GM21360 (cell line): ENCODE measurements at regions not wholly inside any gene's neighbourhood (a gene's known extent, or its start where the extent isn't known, plus 50 kb on each side); places are given as distances from the start of the nearest gene placed in this dataset.

Source experiments
- ATAC-seq: cut with Tn5 transposase; IDR thresholded peaks from one replicate; pipeline ENCODE4 v1.9.1; 2021; ENCODE audit warnings: mild to moderate bottlenecking, moderate library complexity; ENCODE audit not compliant: unreplicated experiment

DNA sequence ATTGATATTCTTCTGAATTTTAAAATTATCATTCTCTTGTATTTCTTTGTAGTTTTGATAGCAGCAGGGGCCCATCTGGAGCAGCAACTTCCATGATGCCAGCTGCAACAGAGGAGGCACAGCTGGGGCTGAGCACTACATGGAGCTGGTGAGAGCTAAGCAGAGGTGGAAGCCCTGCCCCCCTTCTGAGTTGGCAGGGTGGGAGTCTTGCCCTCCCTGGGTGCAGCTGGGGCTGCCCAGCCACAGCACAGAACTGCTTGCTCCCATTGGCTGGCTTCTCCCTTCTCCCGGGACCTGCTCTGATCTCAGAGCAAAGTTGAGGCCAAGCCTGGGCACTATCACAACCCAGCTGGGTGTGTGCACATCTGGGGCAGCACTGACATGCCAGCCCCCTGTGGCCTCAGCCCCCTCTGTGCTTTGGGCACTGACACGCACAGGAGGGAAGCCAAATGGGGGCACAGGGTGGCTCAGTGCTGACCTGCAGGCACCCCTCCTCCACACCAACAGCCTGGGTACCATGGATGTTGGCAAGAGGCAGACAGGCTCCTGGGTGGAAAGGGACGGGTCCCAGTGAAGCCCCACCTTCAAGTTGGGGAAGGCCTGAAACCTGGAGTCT, 69.1 kb upstream of the EYA4 start:
- ATAC-seq, result no peak

DNA sequence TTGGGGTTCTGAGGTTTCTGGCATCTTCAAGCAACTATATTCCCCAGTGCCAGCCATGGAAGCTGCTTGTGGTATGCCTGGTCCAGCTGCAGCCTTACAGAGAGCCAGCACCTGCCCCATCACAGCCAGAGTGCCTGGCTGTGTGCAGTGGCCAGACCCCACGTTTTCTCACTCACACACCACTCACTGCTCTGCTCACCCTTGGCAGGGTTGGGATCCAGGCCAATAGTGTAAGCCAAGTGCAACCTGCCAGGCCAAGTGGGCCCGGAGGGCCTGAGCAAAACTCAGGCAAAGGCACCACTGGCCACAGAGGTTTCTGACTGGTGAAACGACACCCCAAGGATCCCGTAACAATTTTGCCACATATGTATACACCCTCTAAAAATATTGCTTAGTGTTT, 67.9 kb upstream of the EYA4 start:
- ATAC-seq, result no peak

DNA sequence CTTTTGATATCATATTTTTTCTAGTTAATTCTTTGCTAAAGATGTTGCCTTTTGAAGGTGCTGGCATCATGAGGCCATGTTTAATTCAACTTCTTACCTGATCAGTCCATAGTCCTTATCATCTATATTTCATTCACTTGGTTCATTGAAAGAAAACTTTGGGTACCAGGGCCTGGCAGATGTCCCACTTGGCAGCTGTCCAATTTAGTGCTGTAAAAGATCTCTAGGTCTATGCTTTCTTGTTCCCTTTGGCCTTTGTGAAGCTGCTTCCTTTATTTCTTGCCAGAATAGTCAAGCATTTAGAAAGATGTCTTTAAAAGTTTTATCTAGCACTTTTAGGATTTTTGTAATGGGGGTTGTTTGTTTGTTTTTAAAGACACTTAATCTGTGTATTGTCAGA, 61.7 kb upstream of the EYA4 start:
- no peak for ATAC-seq

DNA sequence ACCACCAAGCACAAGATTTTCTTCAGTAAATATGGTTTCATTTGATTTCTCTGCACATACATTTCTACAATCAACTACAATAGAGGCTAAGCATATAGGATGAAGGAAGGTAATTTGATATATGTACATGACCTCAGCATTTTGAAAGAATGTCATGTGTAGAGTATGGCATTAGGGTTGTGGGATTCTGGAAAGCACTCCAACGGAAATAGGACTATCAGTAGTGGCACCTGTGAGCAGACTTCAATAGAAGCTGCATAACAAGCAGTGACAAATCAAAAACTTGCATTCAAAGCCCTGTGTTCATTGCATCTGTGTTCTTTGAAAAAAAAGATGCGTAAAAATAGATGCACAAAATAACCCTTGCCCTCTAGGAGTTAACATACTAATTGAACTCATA, 57.5 kb upstream of the EYA4 start:
- no peak for ATAC-seq

DNA sequence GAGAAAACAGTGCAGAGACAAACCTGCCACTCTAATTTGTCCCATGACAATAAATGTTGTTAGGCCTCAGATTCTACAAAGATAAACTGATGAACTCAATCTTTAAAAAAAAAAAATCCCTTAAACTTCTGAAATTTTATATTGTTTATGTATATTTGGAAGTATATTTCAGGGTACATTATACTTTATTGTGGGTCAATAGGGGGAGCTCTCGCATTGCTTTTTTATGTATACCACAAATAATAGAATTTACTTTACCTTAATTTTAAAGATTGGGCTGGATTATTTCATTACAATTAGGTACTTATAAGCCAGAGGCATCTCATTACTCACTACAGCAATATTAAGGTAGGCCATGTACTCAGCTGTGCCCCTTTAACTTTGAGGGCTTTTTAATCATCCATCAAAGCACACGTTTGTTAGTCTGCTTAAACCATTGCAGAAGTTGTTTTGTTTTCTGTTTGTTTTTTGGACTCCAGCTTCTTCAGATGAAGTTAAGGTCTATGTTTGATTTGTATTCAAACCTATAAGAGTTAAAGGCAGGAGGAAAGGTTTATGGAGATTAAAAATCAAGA, 56.3 kb upstream of the EYA4 start:
- no peak for ATAC-seq

DNA sequence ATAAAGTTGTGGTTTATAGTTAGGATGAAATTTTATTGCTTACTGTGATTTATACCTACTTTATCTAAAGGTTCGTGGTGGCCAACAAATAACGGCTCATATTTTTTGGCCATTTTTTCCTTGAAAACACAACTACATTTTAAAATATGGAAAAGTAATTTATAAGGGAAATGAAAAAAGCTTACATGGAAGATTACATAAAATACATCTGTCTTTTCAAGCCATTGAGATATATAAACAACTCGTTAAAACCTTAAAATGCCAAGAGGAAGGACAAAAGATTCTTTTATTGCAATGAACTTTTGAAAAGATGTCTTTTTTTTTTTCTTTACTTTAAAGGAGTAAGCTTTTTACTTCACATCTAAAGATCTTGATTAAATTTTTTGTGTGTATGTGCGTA, 55.4 kb upstream of the EYA4 start:
- no peak for ATAC-seq

DNA sequence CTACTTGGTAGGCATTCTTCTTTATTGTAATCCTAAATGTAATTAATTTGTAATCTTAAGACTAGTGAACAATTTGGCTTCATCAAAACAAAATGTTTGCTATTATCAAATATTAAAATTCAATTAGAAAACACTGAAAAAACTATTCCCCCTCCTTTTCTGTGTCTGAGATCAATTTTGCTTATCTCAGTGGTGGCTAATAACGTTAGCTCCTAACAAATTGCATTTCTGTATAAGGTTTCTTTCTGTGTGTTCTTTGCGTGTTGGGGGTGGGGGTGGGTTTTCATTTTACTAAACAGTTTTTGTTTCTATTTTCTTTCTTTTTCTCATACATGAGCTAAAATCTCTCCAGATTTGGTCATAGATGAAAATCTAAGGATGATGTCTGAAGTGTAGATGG, 54.0 kb upstream of the EYA4 start:
- ATAC-seq, result no peak

DNA sequence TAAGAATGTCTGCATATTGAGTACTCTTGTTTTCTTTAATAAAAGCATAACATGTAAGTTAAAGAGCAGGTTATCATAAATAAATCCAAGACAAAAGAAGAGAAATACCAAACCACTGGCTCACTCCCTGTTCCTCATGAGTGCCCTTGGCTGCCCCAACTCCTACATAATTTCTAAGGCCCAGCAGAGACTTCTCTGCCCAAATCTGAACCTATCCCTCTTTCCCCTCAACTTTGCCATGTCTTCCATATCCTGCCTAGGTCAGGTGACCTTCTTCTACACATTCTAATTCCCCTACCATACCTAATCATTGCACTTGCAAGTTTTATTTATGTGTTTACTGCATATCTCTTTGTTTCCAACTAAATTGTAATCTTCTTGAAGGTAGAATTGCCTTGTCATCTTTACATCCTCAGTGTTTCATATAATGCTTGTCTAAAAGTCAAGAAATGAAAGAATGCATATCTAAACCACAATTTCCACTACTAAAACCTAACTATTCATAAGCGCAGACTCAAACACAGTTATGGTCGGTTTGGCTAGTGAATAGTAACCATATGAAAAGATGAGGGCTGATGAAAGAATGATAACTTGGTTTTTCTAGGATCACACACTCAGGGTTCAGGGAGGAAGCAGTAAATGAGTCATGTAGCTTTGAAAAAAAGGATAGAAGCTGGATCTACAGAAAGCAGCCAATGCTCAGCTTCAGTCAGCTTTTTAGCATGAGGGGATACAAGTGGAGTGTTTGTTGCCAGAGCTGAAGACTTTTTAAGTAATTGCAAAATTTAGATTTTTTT, 53.3 kb upstream of the EYA4 start:
- no peak for ATAC-seq

DNA sequence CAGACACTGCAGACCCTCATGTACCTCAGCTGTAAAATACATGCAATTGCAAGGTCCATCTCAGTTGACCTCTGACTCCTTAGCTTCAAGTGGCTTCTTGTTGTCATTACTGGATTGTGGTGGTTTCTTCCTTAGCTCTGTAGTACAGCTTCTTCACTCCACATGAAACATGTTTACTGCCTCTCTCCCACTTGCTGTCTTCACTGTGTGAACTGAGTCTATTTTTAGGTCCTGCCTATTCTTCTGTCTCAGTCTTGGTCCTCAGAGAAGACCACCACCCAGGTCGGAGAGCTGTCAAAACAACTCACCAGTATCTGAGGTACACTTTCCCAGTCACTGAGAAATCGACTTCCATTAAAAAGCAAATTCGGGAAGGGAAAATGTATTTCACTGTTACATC, 50.2 kb upstream of the EYA4 start:
- ATAC-seq, result no peak

DNA sequence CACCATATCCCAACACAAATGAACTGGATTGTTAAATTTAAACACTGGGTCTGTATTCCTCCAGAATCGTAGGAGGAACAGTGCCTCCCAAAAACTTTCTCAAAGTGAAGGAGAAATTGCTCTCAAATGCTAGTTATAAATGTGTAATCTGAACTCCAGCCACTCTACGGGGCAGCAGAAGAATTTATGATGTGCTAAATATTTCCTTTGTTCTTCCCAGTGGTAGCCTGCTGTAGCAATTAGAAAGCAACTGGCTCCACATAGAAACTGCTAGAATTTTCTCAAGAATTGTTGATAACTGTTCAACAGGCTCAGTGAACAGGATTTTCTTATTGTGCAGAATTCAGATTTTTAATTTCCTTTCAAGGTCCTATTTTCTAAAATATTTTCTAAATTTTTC, 49.8 kb upstream of the EYA4 start:
- ATAC-seq, result no peak
